HCT116 (cell line): ENCODE measurements at regions not wholly inside any gene's neighbourhood (a gene's known extent, or its start where the extent isn't known, plus 50 kb on each side); places are given as distances from the start of the nearest gene placed in this dataset.

Experiments used
- CTCF ChIP-seq, 3 experiments: fragments of 200-600 bp in 1 of 3; sonication (generic) in 1 of 3; IDR thresholded peaks in 2 of 3; conservative IDR thresholded peaks in 1 of 3; 2 replicates each; pipeline ENCODE4 v1.5.1; 2012 to 2017; ENCODE audit warnings: low read depth in 2 of 3, low read length in 2 of 3, antibody characterized with exemption in 1 of 3, borderline replicate concordance in 1 of 3, control low read depth in 1 of 3, mild to moderate bottlenecking in 1 of 3, mixed read lengths in 1 of 3, mixed run types in 1 of 3, moderate library complexity in 1 of 3; ENCODE audit not compliant: insufficient read depth in 1 of 3
- EZH2 ChIP-seq: fragments of 200-600 bp; sonication (generic); IDR thresholded peaks from 2 replicates; pipeline ENCODE4 v1.6.1; 2017; ENCODE audit warnings: antibody characterized with exemption, mixed run types
- POLR2A ChIP-seq: IDR thresholded peaks from 2 replicates; pipeline ENCODE4 v1.7.0; 2011; ENCODE audit warnings: borderline replicate concordance; ENCODE audit not compliant: insufficient read depth, insufficient read length; ENCODE audit errors: extremely low read depth
- RAD21 ChIP-seq: IDR thresholded peaks from 2 replicates; pipeline ENCODE4 v1.6.1; 2012; ENCODE audit warnings: low read depth, mild to moderate bottlenecking
- YY1 ChIP-seq: IDR thresholded peaks from 2 replicates; pipeline ENCODE4 v1.6.1; 2011; ENCODE audit warnings: low read length, low read depth, moderate library complexity, mild to moderate bottlenecking; ENCODE audit not compliant: insufficient replicate concordance; ENCODE audit errors: extremely low read depth

- TF ChIP-seq YY1 (no peak), CTCF (IDR thresholded peaks at IDR 0.05 in 2 of 3, conservative IDR thresholded peaks at IDR 0.05 in 1 of 3; ENCODE audit: borderline replicate concordance in 1 of 3, insufficient read depth in 1 of 3, low read depth in 2 of 3, low read length in 2 of 3) (no peak), EZH2 (no peak), RAD21 (no peak), POLR2A (no peak)
These were observed 142.9 kb upstream of the OLIG3 start for GRCh38 chr6:137637121-137637520.
